Endothelial cell of umbilical vein (primary cell): ENCODE measurements at regions not wholly inside any gene's neighbourhood (a gene's known extent, or its start where the extent isn't known, plus 50 kb on each side); places are given as distances from the start of the nearest gene placed in this dataset.

ENCODE experiments used
- BruUV-seq: library from RNA; stranded (reverse); fragments of 400-500 nt; replicated peaks from 2 replicates; lab custom pipeline; 2021; lab: Mats Ljungman, UMichigan
- CTCF ChIA-PET: fragments of 300-600, 350-600 bp; sonication (Branson Sonifier 250); formaldehyde crosslinking; loops from one replicate; lab custom pipeline; 2021; ENCODE audit warnings: antibody characterized with exemption, inconsistent platforms; lab: Charles Lee
- POLR2A ChIA-PET: fragments of 300-600, 350-600 bp; sonication (Branson Sonifier 250); formaldehyde crosslinking; loops from one replicate; lab custom pipeline; 2021; ENCODE audit warnings: antibody characterized with exemption, inconsistent platforms; lab: Charles Lee
- DNase-seq: peaks from one replicate; pipeline ENCODE4 v3.0.0-alpha.2; 2011; ENCODE audit warnings: low read depth, low spot score
- FAIRE-seq: peaks from 2 replicates; lab custom pipeline; 2011; peaks lifted over from hg19 to GRCh38; lab: Jason Lieb, UNC
- H2AFZ ChIP-seq: 2 replicates; pipeline ENCODE4 v1.6.0; 2012; ENCODE audit warnings: low read depth, low read length, control low read depth, inconsistent platforms
- H3K27ac ChIP-seq: 2 replicates; pipeline ENCODE4 v1.5.1; 2011; ENCODE audit warnings: low read depth, mild to moderate bottlenecking, control low read depth, low read length, moderate library complexity; ENCODE audit not compliant: insufficient read depth
- H3K27me3 ChIP-seq, 2 experiments: 2 replicates each; pipeline versions ENCODE4 v1.6.0 to v1.6.1; 2011; ENCODE audit warnings: low read length in 2 of 2, mixed read lengths in 1 of 2; ENCODE audit not compliant: control insufficient read depth in 2 of 2, insufficient read depth in 2 of 2
- H3K36me3 ChIP-seq, 2 experiments: 2 replicates in 1 of 2; 3 replicates in 1 of 2; pipeline ENCODE4 v1.5.1; 2011; ENCODE audit warnings: low read length in 2 of 2, mild to moderate bottlenecking in 1 of 2, moderate library complexity in 1 of 2; ENCODE audit not compliant: control insufficient read depth in 2 of 2, insufficient read depth in 2 of 2; ENCODE audit errors: extremely low read depth in 1 of 2
- H3K4me1 ChIP-seq: 3 replicates; pipeline ENCODE4 v1.5.1; 2011; ENCODE audit warnings: mild to moderate bottlenecking, low read length; ENCODE audit not compliant: control insufficient read depth, insufficient read depth; ENCODE audit errors: extremely low read depth
- H3K4me2 ChIP-seq: 2 replicates; pipeline ENCODE4 v1.6.1; 2011; ENCODE audit warnings: low read length, control low read depth, mixed read lengths; ENCODE audit not compliant: insufficient read depth
- H3K4me3 ChIP-seq, 3 experiments: fragments of 200-600 bp in 1 of 3; sonication (generic), shearing (Covaris generic) in 1 of 3; replicated peaks in 1 of 3; 2 replicates each; pipeline ENCODE4 v1.5.1; 2011 to 2016; ENCODE audit warnings: control low read depth in 3 of 3, low read length in 3 of 3, mild to moderate bottlenecking in 2 of 3, inconsistent platforms in 1 of 3, low read depth in 1 of 3, moderate library complexity in 1 of 3; ENCODE audit not compliant: insufficient read depth in 1 of 3
- H3K79me2 ChIP-seq: 2 replicates; pipeline ENCODE4 v1.6.0; 2012; ENCODE audit warnings: low read length, inconsistent platforms; ENCODE audit not compliant: control insufficient read depth, insufficient read depth
- H3K9ac ChIP-seq: replicated peaks from 2 replicates; pipeline ENCODE3; 2011; ENCODE audit warnings: low read length, control low read depth; ENCODE audit not compliant: insufficient read depth; ENCODE audit errors: extremely low read depth
- H3K9me1 ChIP-seq: replicated peaks from 3 replicates; pipeline ENCODE4 v1.6.0; 2011; ENCODE audit warnings: mild to moderate bottlenecking, low read length; ENCODE audit not compliant: control insufficient read depth, insufficient read depth; ENCODE audit errors: extremely low read depth
- H3K9me3 ChIP-seq: replicated peaks from 2 replicates; pipeline ENCODE4 v1.5.1; 2012; ENCODE audit warnings: low read length, inconsistent platforms; ENCODE audit not compliant: control insufficient read depth, insufficient read depth
- H4K20me1 ChIP-seq: replicated peaks from 2 replicates; pipeline ENCODE3; 2011; ENCODE audit warnings: mild to moderate bottlenecking, low read length; ENCODE audit not compliant: control insufficient read depth, insufficient read depth; ENCODE audit errors: extremely low read depth
- CTCF ChIP-seq, 2 donors: IDR thresholded peaks; 1 replicate in 1 of 2; 2 replicates in 1 of 2; pipeline ENCODE4 v1.5.1; 2011; ENCODE audit warnings: low read length in 2 of 2, mild to moderate bottlenecking in 2 of 2, moderate library complexity in 2 of 2, control low read depth in 1 of 2, inconsistent platforms in 1 of 2, low read depth in 1 of 2; ENCODE audit not compliant: insufficient read depth in 1 of 2; ENCODE audit errors: extremely low read depth in 1 of 2
- FOS ChIP-seq: IDR thresholded peaks from 2 replicates; pipeline ENCODE4 v1.6.1; 2011; ENCODE audit warnings: mild to moderate bottlenecking, low read length, moderate library complexity, borderline replicate concordance; ENCODE audit not compliant: insufficient read depth
- GATA2 ChIP-seq: IDR thresholded peaks from 2 replicates; pipeline ENCODE4 v1.7.0; 2011; ENCODE audit warnings: low read depth, mild to moderate bottlenecking, moderate library complexity, mixed read lengths, low read length; ENCODE audit not compliant: insufficient read length, insufficient read depth
- JUN ChIP-seq: IDR thresholded peaks from 2 replicates; pipeline ENCODE4 v1.6.1; 2011; ENCODE audit warnings: borderline replicate concordance, low read depth; ENCODE audit not compliant: insufficient read length, insufficient read depth
- MYC ChIP-seq: IDR thresholded peaks from one replicate; pipeline ENCODE4 v1.6.1; 2011; ENCODE audit warnings: mild to moderate bottlenecking, low read depth, low read length
- POLR2AphosphoS5 ChIP-seq: IDR thresholded peaks from 2 replicates; pipeline ENCODE4 v1.6.1; 2012; ENCODE audit warnings: low read depth, mild to moderate bottlenecking, control low read depth, low read length, moderate library complexity; ENCODE audit not compliant: insufficient read depth
- dilution Hi-C: fragments of 300-500 bp; cut with MboI; formaldehyde crosslinking; loops from one replicate; pipeline ENCODE4 v1.15.0; 2019; ENCODE audit warnings: low sequenced_read_pairs; ENCODE audit not compliant: extremely low pct_ligation_motif_present
- intact Hi-C: fragments of 100-400 bp; cut with micrococcal nuclease; formaldehyde crosslinking; loops from one replicate; pipeline ENCODE4 v1.10.0; 2022

DNA sequence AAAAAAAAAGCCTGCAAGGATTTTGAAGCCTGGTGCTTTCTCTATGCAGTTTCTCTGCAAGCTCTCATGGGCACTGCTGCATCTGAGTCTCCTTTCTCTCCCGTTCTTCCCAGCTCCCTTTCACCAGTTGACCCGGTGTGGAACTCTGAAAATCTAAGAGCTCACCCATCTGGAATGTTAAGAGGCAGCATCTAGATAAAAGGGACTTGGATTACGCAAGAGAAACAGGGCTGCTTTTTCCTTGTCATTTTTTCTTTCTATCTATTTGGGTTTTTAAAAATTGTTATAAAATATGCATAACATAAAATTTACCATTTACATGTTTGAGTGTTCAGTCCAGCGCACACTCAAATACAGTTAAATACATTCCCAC is 95.2 kb upstream of the RPS6KA3 start:
- no peak for FAIRE-seq
- Histone ChIP-seq H3K4me3 (no peak overlapping the region), H3K79me2 (no peaks in the 10 kb centered on the region), H3K27ac (no peak overlapping the region), H3K27me3 (no peaks in the 10 kb centered on the region), H3K4me2 (no peak overlapping the region), H3K9me3 (no peaks in the 10 kb centered on the region), H3K4me1 (no peaks in the 10 kb centered on the region), H3K9ac (no peak overlapping the region), H3K36me3 (no peaks in the 10 kb centered on the region), H2AFZ (no peak overlapping the region), H4K20me1 (no peaks in the 10 kb centered on the region), H3K9me1 (no peaks in the 10 kb centered on the region)
- dilution Hi-C loops (no loop called here), intact Hi-C loops (no loop called here)
- BruUV-seq: no TSS peak
- POLR2A ChIA-PET: no interaction called here
- no peak for DNase-seq
- no peak for TF ChIP-seq FOS
- TF ChIP-seq POLR2AphosphoS5: no peak
- TF ChIP-seq MYC: no peak
- TF ChIP-seq GATA2: no peak
- no peak for TF ChIP-seq JUN
- no peak for TF ChIP-seq CTCF (IDR thresholded peaks at IDR 0.05; ENCODE audit: extremely low read depth in 1 of 2, insufficient read depth in 1 of 2, low read depth in 1 of 2, low read length in 2 of 2)
- CTCF ChIA-PET: no interaction called here
